T-helper 17 cell (primary cell): ENCODE measurements at regions not wholly inside any gene's neighbourhood (a gene's known extent, or its start where the extent isn't known, plus 50 kb on each side); places are given as distances from the start of the nearest gene placed in this dataset.
A peak's percentile ranks its signal among the peaks of the same experiment; 100 is the strongest.

Experiments
- ATAC-seq: fragments of 150-1000 bp; cut with Tn5 transposase; 2 replicates; pipeline ENCODE4 v1.10.0; 2021; ENCODE audit warnings: mild to moderate bottlenecking, moderate library complexity
- DNase-seq, 3 donors: peaks; one replicate each; pipeline versions ENCODE4 v3.0.0 to v3.0.0-alpha.2; 2020 to 2021
- H3K9me3 ChIP-seq: one replicate; pipeline ENCODE4 v1.7.0; 2013; ENCODE audit warnings: low read length, mild to moderate bottlenecking; ENCODE audit not compliant: control insufficient read depth, poor library complexity, severe bottlenecking
- H3K27ac Mint-ChIP-seq: one replicate; pipeline ENCODE4 v1.8.0; 2022; ENCODE audit warnings: mild to moderate bottlenecking, moderate library complexity, mixed read lengths
- H3K27me3 Mint-ChIP-seq: one replicate; pipeline ENCODE4 v1.8.0; 2022; ENCODE audit warnings: mixed read lengths
- H3K36me3 Mint-ChIP-seq: one replicate; pipeline ENCODE4 v1.8.0; 2022; ENCODE audit warnings: low read depth, mixed read lengths
- H3K4me1 Mint-ChIP-seq: one replicate; pipeline ENCODE4 v1.8.0; 2022; ENCODE audit warnings: mild to moderate bottlenecking, mixed read lengths
- H3K4me3 Mint-ChIP-seq: one replicate; pipeline ENCODE4 v1.8.0; 2022; ENCODE audit warnings: mild to moderate bottlenecking, moderate library complexity, mixed read lengths

GRCh38 chr4:4913628-4914027 lies 54.2 kb downstream of the MSX1 start:
- H3K4me1 Mint-ChIP-seq = no peaks in the 10 kb centered on the region
- ATAC-seq (no peak), DNase-seq (no peak)
- H3K4me3 Mint-ChIP-seq = no peak overlapping the region
- no peak overlapping the region for H3K27ac Mint-ChIP-seq
- peaks cover 7% of the 10 kb centered on the region for H3K27me3 Mint-ChIP-seq
- H3K36me3 Mint-ChIP-seq = no peaks in the 10 kb centered on the region
- no peaks in the 10 kb centered on the region for H3K9me3 ChIP-seq

GRCh38 chr4:4914059-4914820 lies 54.8 kb downstream of the MSX1 start:
- H3K27me3 Mint-ChIP-seq = peaks cover 7% of the 10 kb centered on the region
- H3K4me1 Mint-ChIP-seq = no peaks in the 10 kb centered on the region
- no peak overlapping the region for H3K4me3 Mint-ChIP-seq
- no peaks in the 10 kb centered on the region for H3K9me3 ChIP-seq
- H3K27ac Mint-ChIP-seq = no peak overlapping the region
- DNase-seq (no peak), ATAC-seq (no peak)
- no peaks in the 10 kb centered on the region for H3K36me3 Mint-ChIP-seq

- ATAC-seq = no peak
- Mint-ChIP-seq H3K27me3 (peaks cover 7% of the 10 kb centered on the region), H3K4me3 (no peak overlapping the region), H3K36me3 (no peaks in the 10 kb centered on the region), H3K27ac (no peak overlapping the region), H3K4me1 (no peaks in the 10 kb centered on the region)
- DNase-seq = no peak
- H3K9me3 ChIP-seq = no peaks in the 10 kb centered on the region
Measured at GRCh38 chr4:4914965-4915845, 55.7 kb downstream of the MSX1 start.

GRCh38 chr4:4918067-4918466 lies 58.6 kb downstream of the MSX1 start:
- ATAC-seq = no peak
- no peak for DNase-seq
- no peaks in the 10 kb centered on the region for H3K36me3 Mint-ChIP-seq
- H3K27me3 Mint-ChIP-seq = no peaks in the 10 kb centered on the region
- no peaks in the 10 kb centered on the region for H3K9me3 ChIP-seq
- H3K4me3 Mint-ChIP-seq = no peak overlapping the region
- no peak overlapping the region for H3K27ac Mint-ChIP-seq
- H3K4me1 Mint-ChIP-seq = peaks cover 3% of the 10 kb centered on the region

- DNase-seq = no peak
- peaks cover 3% of the 10 kb centered on the region for H3K4me1 Mint-ChIP-seq
- no peaks in the 10 kb centered on the region for H3K36me3 Mint-ChIP-seq
- H3K27me3 Mint-ChIP-seq = peaks cover 6% of the 10 kb centered on the region
- ATAC-seq = no peak
- no peaks in the 10 kb centered on the region for H3K9me3 ChIP-seq
- H3K27ac Mint-ChIP-seq = no peak overlapping the region
- H3K4me3 Mint-ChIP-seq = no peak overlapping the region
Measured at GRCh38 chr4:4919927-4920326, 60.5 kb downstream of the MSX1 start.

- ATAC-seq (no peak), DNase-seq (no peak)
- H3K9me3 ChIP-seq = no peaks in the 10 kb centered on the region
- Mint-ChIP-seq H3K4me3 (no peak overlapping the region), H3K27ac (no peak overlapping the region), H3K27me3 (peaks cover 6% of the 10 kb centered on the region), H3K4me1 (peaks cover 3% of the 10 kb centered on the region), H3K36me3 (no peaks in the 10 kb centered on the region)
Measured at GRCh38 chr4:4921077-4921476, 61.6 kb downstream of the MSX1 start.

- Mint-ChIP-seq H3K4me1 (peaks cover 3% of the 10 kb centered on the region), H3K4me3 (no peak overlapping the region), H3K27ac (no peak overlapping the region), H3K36me3 (no peaks in the 10 kb centered on the region), H3K27me3 (peaks cover 6% of the 10 kb centered on the region)
- ATAC-seq (no peak), DNase-seq (no peak)
- H3K9me3 ChIP-seq = no peaks in the 10 kb centered on the region
Measured at GRCh38 chr4:4922441-4922840, 63.0 kb downstream of the MSX1 start.

- no peak for DNase-seq
- H3K27ac Mint-ChIP-seq = no peak overlapping the region
- H3K9me3 ChIP-seq = no peaks in the 10 kb centered on the region
- H3K36me3 Mint-ChIP-seq = no peaks in the 10 kb centered on the region
- H3K4me1 Mint-ChIP-seq = peaks cover 3% of the 10 kb centered on the region
- ATAC-seq = no peak
- peaks cover 6% of the 10 kb centered on the region for H3K27me3 Mint-ChIP-seq
- H3K4me3 Mint-ChIP-seq = no peak overlapping the region
Measured at GRCh38 chr4:4923201-4923600, 63.7 kb downstream of the MSX1 start.

- Mint-ChIP-seq H3K27me3 (no peaks in the 10 kb centered on the region), H3K27ac (no peak overlapping the region), H3K36me3 (no peaks in the 10 kb centered on the region), H3K4me1 (no peaks in the 10 kb centered on the region), H3K4me3 (no peak overlapping the region)
- ATAC-seq (no peak), DNase-seq (no peak)
- H3K9me3 ChIP-seq = no peaks in the 10 kb centered on the region
Measured at GRCh38 chr4:4930677-4931076, 71.2 kb downstream of the MSX1 start.

- no peak overlapping the region for H3K4me3 Mint-ChIP-seq
- H3K27me3 Mint-ChIP-seq = peaks cover 11% of the 10 kb centered on the region
- no peaks in the 10 kb centered on the region for H3K36me3 Mint-ChIP-seq
- no peak for DNase-seq
- no peaks in the 10 kb centered on the region for H3K4me1 Mint-ChIP-seq
- H3K27ac Mint-ChIP-seq = no peak overlapping the region
- H3K9me3 ChIP-seq = no peaks in the 10 kb centered on the region
- ATAC-seq = no peak
Measured at GRCh38 chr4:4935974-4936373, 76.5 kb downstream of the MSX1 start.

- no peak for ATAC-seq
- Mint-ChIP-seq H3K36me3 (no peaks in the 10 kb centered on the region), H3K4me1 (no peaks in the 10 kb centered on the region), H3K27ac (no peak overlapping the region), H3K27me3 (peaks cover 11% of the 10 kb centered on the region), H3K4me3 (no peak overlapping the region)
- H3K9me3 ChIP-seq = no peaks in the 10 kb centered on the region
- no peak for DNase-seq
Measured at GRCh38 chr4:4937926-4938325, 78.5 kb downstream of the MSX1 start.

- ATAC-seq = no peak
- DNase-seq = no peak
- Mint-ChIP-seq H3K4me1 (no peaks in the 10 kb centered on the region), H3K36me3 (no peaks in the 10 kb centered on the region), H3K27me3 (peaks cover 7% of the 10 kb centered on the region), H3K27ac (no peak overlapping the region), H3K4me3 (no peak overlapping the region)
- H3K9me3 ChIP-seq = no peaks in the 10 kb centered on the region
Measured at GRCh38 chr4:4941751-4942150, 77.5 kb downstream of the CYTL1 start.

GRCh38 chr4:4942658-4943057 lies 76.6 kb downstream of the CYTL1 start:
- ATAC-seq (no peak), DNase-seq (no peak)
- Mint-ChIP-seq H3K4me3 (no peak overlapping the region), H3K4me1 (no peaks in the 10 kb centered on the region), H3K36me3 (no peaks in the 10 kb centered on the region), H3K27ac (peak overlapping the region; percentile 86), H3K27me3 (peaks cover 7% of the 10 kb centered on the region)
- H3K9me3 ChIP-seq = no peaks in the 10 kb centered on the region
